H1 (cell line): ENCODE measurements at regions not wholly inside any gene's neighbourhood (a gene's known extent, or its start where the extent isn't known, plus 50 kb on each side); places are given as distances from the start of the nearest gene placed in this dataset.
A peak's percentile ranks its signal among the peaks of the same experiment; 100 is the strongest.

Source experiments
- CTCF ChIA-PET: fragments of 300-600 bp; sonication (Branson Sonifier 250); formaldehyde crosslinking; loops from one replicate; lab custom pipeline; 2021; ENCODE audit not compliant: partially characterized antibody; lab: Charles Lee
- POLR2A ChIA-PET: fragments of 300-600 bp; sonication (Branson Sonifier 250); formaldehyde crosslinking; loops from one replicate; lab custom pipeline; 2021; ENCODE audit warnings: inconsistent platforms; ENCODE audit not compliant: partially characterized antibody; lab: Charles Lee
- DNase-seq, 2 experiments: peaks; one replicate each; pipeline versions ENCODE4 v3.0.0 to v3.0.0-alpha.2; 2010 to 2022; ENCODE audit warnings: low spot score in 2 of 2, low read depth in 1 of 2, mixed read lengths in 1 of 2
- FAIRE-seq: peaks from 2 replicates; lab custom pipeline; 2011; peaks lifted over from hg19 to GRCh38; lab: Jason Lieb, UNC
- H2AFZ ChIP-seq: 2 replicates; pipeline ENCODE4 v1.8.1; 2012; ENCODE audit warnings: low read length, inconsistent platforms
- H2AK5ac ChIP-seq: 2 replicates; pipeline ENCODE4 v1.6.1; 2013; ENCODE audit warnings: low read depth, low read length
- H2BK120ac ChIP-seq: replicated peaks from 2 replicates; pipeline ENCODE3; 2013; ENCODE audit warnings: low read depth, low read length, inconsistent platforms
- H2BK12ac ChIP-seq: 2 replicates; pipeline ENCODE4 v1.6.1; 2013; ENCODE audit warnings: low read depth, low read length
- H2BK15ac ChIP-seq: 2 replicates; pipeline ENCODE4 v1.6.1; 2013; ENCODE audit warnings: low read length
- H2BK20ac ChIP-seq: 2 replicates; pipeline ENCODE4 v1.6.1; 2013; ENCODE audit warnings: low read length
- H2BK5ac ChIP-seq: 2 replicates; pipeline ENCODE4 v1.6.1; 2013; ENCODE audit warnings: low read depth, low read length
- H3K14ac ChIP-seq: 2 replicates; pipeline ENCODE4 v1.6.1; 2013; ENCODE audit warnings: inconsistent platforms; ENCODE audit not compliant: insufficient read length
- H3K18ac ChIP-seq: 2 replicates; pipeline ENCODE4 v1.6.1; 2013; ENCODE audit warnings: low read length; ENCODE audit errors: extremely low read depth
- H3K23ac ChIP-seq: 2 replicates; pipeline ENCODE4 v1.6.1; 2013; ENCODE audit warnings: inconsistent platforms; ENCODE audit not compliant: insufficient read length
- H3K23me2 ChIP-seq: 2 replicates; pipeline ENCODE4 v1.6.1; 2013; ENCODE audit warnings: low read depth, low read length
- H3K27ac ChIP-seq: 2 replicates; pipeline ENCODE4 v1.6.1; 2011; ENCODE audit warnings: low read depth, low read length, inconsistent platforms
- H3K27me3 ChIP-seq, 4 experiments: replicated peaks in 1 of 4; 1 replicate in 1 of 4; 2 replicates in 3 of 4; pipeline versions ENCODE4 v1.6.1 to v1.8.1; 2011 to 2013; ENCODE audit warnings: low read length in 3 of 4, mild to moderate bottlenecking in 3 of 4, inconsistent platforms in 2 of 4, mixed read lengths in 2 of 4, moderate library complexity in 1 of 4; ENCODE audit not compliant: control insufficient read depth in 3 of 4, insufficient read depth in 3 of 4; ENCODE audit errors: extremely low read depth in 1 of 4
- H3K36me3 ChIP-seq, 4 experiments: 2 replicates each; pipeline versions ENCODE4 v1.6.1 to v1.8.1; 2011 to 2013; ENCODE audit warnings: mild to moderate bottlenecking in 4 of 4, low read length in 3 of 4, moderate library complexity in 2 of 4, control low read depth in 1 of 4, inconsistent platforms in 1 of 4; ENCODE audit not compliant: insufficient read depth in 4 of 4, control insufficient read depth in 2 of 4
- H3K4ac ChIP-seq: replicated peaks from 2 replicates; pipeline ENCODE3; 2013; ENCODE audit warnings: low read length, low read depth, mixed read lengths, inconsistent platforms; ENCODE audit not compliant: insufficient read length
- H3K4me1 ChIP-seq, 4 experiments: replicated peaks in 1 of 4; 1 replicate in 1 of 4; 2 replicates in 3 of 4; pipeline versions ENCODE4 v1.6.1 to v1.8.1; 2011 to 2013; ENCODE audit warnings: low read length in 3 of 4, inconsistent platforms in 2 of 4, mixed read lengths in 1 of 4; ENCODE audit not compliant: insufficient read depth in 4 of 4, control insufficient read depth in 3 of 4
- H3K4me2 ChIP-seq, 2 experiments: 2 replicates each; pipeline versions ENCODE4 v1.6.1 to v1.8.1; 2011 to 2013; ENCODE audit warnings: low read depth in 2 of 2, low read length in 2 of 2, control low read depth in 1 of 2, inconsistent platforms in 1 of 2, mild to moderate bottlenecking in 1 of 2; ENCODE audit not compliant: insufficient read depth in 1 of 2
- H3K4me3 ChIP-seq, 4 experiments: fragments of 200-600, 300-600 bp in 1 of 4; sonication (generic), shearing (Covaris generic), sonication (Bioruptor Twin) in 1 of 4; 2 replicates each; pipeline versions ENCODE4 v1.5.1 to v1.8.1; 2011 to 2016; ENCODE audit warnings: low read length in 4 of 4, low read depth in 3 of 4, control low read depth in 2 of 4, inconsistent platforms in 2 of 4, mild to moderate bottlenecking in 2 of 4, mixed read lengths in 1 of 4, moderate library complexity in 1 of 4; ENCODE audit not compliant: insufficient read depth in 2 of 4; ENCODE audit errors: extremely low read depth in 1 of 4
- H3K56ac ChIP-seq: replicated peaks from 2 replicates; pipeline ENCODE3; 2013; ENCODE audit warnings: low read depth, mild to moderate bottlenecking, mixed read lengths, low read length, inconsistent platforms; ENCODE audit not compliant: insufficient read length
- H3K79me1 ChIP-seq: 2 replicates; pipeline ENCODE4 v1.6.1; 2013; ENCODE audit warnings: low read depth, low read length, control low read depth
- H3K79me2 ChIP-seq, 2 experiments: 2 replicates each; pipeline versions ENCODE4 v1.6.1 to v1.8.1; 2012 to 2013; ENCODE audit warnings: low read length in 2 of 2, mild to moderate bottlenecking in 2 of 2, inconsistent platforms in 1 of 2; ENCODE audit not compliant: insufficient read depth in 2 of 2, control insufficient read depth in 1 of 2
- H3K9ac ChIP-seq, 4 experiments: replicated peaks in 1 of 4; 1 replicate in 1 of 4; 2 replicates in 3 of 4; pipeline versions ENCODE4 v1.6.1 to v1.8.1; 2011 to 2013; ENCODE audit warnings: low read depth in 3 of 4, low read length in 3 of 4, control low read depth in 2 of 4, mild to moderate bottlenecking in 2 of 4, moderate library complexity in 2 of 4, inconsistent platforms in 1 of 4; ENCODE audit errors: extremely low read depth in 1 of 4
- H3K9me3 ChIP-seq, 2 experiments: 2 replicates each; pipeline versions ENCODE4 v1.6.1 to v1.8.1; 2012 to 2013; ENCODE audit warnings: mild to moderate bottlenecking in 2 of 2, moderate library complexity in 2 of 2, control low read depth in 1 of 2, inconsistent platforms in 1 of 2, low read depth in 1 of 2, low read length in 1 of 2, mixed read lengths in 1 of 2; ENCODE audit not compliant: insufficient read depth in 2 of 2
- H4K20me1 ChIP-seq, 2 experiments: replicated peaks in 1 of 2; 2 replicates each; pipeline versions ENCODE3 to v1.8.1; 2011 to 2013; ENCODE audit warnings: inconsistent platforms in 2 of 2, low read length in 2 of 2, mild to moderate bottlenecking in 1 of 2; ENCODE audit not compliant: insufficient read depth in 2 of 2, control insufficient read depth in 1 of 2
- H4K5ac ChIP-seq: 2 replicates; pipeline ENCODE4 v1.6.1; 2013; ENCODE audit warnings: low read length, low read depth, mixed read lengths, inconsistent platforms; ENCODE audit not compliant: insufficient read length
- H4K8ac ChIP-seq: 2 replicates; pipeline ENCODE4 v1.8.0; 2013; ENCODE audit warnings: mild to moderate bottlenecking, moderate library complexity, low read length, inconsistent platforms; ENCODE audit not compliant: insufficient read depth; ENCODE audit errors: extremely low read depth
- H4K91ac ChIP-seq: replicated peaks from 2 replicates; pipeline ENCODE3; 2013; ENCODE audit warnings: low read length, mixed read lengths, inconsistent platforms; ENCODE audit not compliant: insufficient read length
- CHD2 ChIP-seq: IDR thresholded peaks from 2 replicates; pipeline ENCODE4 v1.6.1; 2012; ENCODE audit warnings: low read length, improper control_type of control experiment
- RAD21 ChIP-seq, 2 experiments: IDR thresholded peaks in 1 of 2; conservative IDR thresholded peaks in 1 of 2; 2 replicates each; pipeline ENCODE4 v1.6.1; 2011; ENCODE audit warnings: low read depth in 2 of 2, low read length in 2 of 2, improper control_type of control experiment in 1 of 2, inconsistent platforms in 1 of 2, mild to moderate bottlenecking in 1 of 2, moderate library complexity in 1 of 2
- RFX5 ChIP-seq: IDR thresholded peaks from 2 replicates; pipeline ENCODE4 v1.6.1; 2011; ENCODE audit warnings: low read depth, low read length, improper control_type of control experiment, borderline replicate concordance
- SRF ChIP-seq: IDR thresholded peaks from 2 replicates; pipeline ENCODE4 v1.6.1; 2011; ENCODE audit warnings: mild to moderate bottlenecking, low read depth, low read length, moderate library complexity
- YY1 ChIP-seq: IDR thresholded peaks from 2 replicates; pipeline ENCODE4 v1.6.1; 2011; ENCODE audit warnings: low read depth, mild to moderate bottlenecking, low read length
- ZNF274 ChIP-seq: IDR thresholded peaks from 2 replicates; pipeline ENCODE4 v1.7.0; 2012; ENCODE audit warnings: low read length, borderline replicate concordance; ENCODE audit errors: extremely low read depth
- WGBS, 2 experiments: shearing (Covaris generic) in 1 of 2; methylation state at CpG; one replicate each; pipeline versions ENCODE4 v1.1.6 to v1.1.7; 2013 to 2015; ENCODE audit warnings: low lambda C conversion rate in 2 of 2, mixed read lengths in 2 of 2, inconsistent platforms in 1 of 2, low coverage in 1 of 2, missing lambda C conversion rate in 1 of 2; ENCODE audit not compliant: insufficient replicate concordance in 2 of 2, insufficient coverage in 1 of 2, insufficient read length in 1 of 2; ENCODE audit errors: extremely low coverage in 1 of 2, missing lambda C conversion rate in 1 of 2; 5-methylcytosine and 5-hydroxymethylcytosine counted together
- TF ChIP-seq, protein P1 (sequence below), 3 experiments: IDR thresholded peaks; 1 replicate in 2 of 3; 2 replicates in 1 of 3; pipeline versions ENCODE4 v1.5.1 to v1.6.1; 2011; ENCODE audit warnings: low read length in 3 of 3, mild to moderate bottlenecking in 3 of 3, inconsistent platforms in 2 of 3, low read depth in 1 of 3, moderate library complexity in 1 of 3; ENCODE audit not compliant: insufficient read depth in 1 of 3; ENCODE audit errors: control extremely low read depth in 1 of 3

- no peak overlapping the region for H2BK5ac ChIP-seq
- H3K23me2 ChIP-seq, result no peaks in the 10 kb centered on the region
- no peaks in the 10 kb centered on the region for H3K36me3 ChIP-seq
- no peak overlapping the region for H4K5ac ChIP-seq
- no peak overlapping the region for H3K27ac ChIP-seq
- no peak overlapping the region for H2BK120ac ChIP-seq
- H4K91ac ChIP-seq, result no peak overlapping the region
- ChIA-PET CTCF (interaction anchor here (0.6 to 4.5 kb wide), 17 partner anchors 9 to 657 kb away, joined by 3 to 18 read pairs (median 5); no protein-coding TSS in a partner anchor), POLR2A (no interaction called here)
- no peaks in the 10 kb centered on the region for H4K20me1 ChIP-seq
- no peak overlapping the region for H3K56ac ChIP-seq
- no peak overlapping the region for H3K4ac ChIP-seq
- no peak overlapping the region for H3K23ac ChIP-seq
- TF ChIP-seq, protein P1, sequence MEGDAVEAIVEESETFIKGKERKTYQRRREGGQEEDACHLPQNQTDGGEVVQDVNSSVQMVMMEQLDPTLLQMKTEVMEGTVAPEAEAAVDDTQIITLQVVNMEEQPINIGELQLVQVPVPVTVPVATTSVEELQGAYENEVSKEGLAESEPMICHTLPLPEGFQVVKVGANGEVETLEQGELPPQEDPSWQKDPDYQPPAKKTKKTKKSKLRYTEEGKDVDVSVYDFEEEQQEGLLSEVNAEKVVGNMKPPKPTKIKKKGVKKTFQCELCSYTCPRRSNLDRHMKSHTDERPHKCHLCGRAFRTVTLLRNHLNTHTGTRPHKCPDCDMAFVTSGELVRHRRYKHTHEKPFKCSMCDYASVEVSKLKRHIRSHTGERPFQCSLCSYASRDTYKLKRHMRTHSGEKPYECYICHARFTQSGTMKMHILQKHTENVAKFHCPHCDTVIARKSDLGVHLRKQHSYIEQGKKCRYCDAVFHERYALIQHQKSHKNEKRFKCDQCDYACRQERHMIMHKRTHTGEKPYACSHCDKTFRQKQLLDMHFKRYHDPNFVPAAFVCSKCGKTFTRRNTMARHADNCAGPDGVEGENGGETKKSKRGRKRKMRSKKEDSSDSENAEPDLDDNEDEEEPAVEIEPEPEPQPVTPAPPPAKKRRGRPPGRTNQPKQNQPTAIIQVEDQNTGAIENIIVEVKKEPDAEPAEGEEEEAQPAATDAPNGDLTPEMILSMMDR (IDR thresholded peaks at IDR 0.05; ENCODE audit: control extremely low read depth in 1 of 3, insufficient read depth in 1 of 3, low read depth in 1 of 3, low read length in 3 of 3), result peak in 2 of 3 experiments; percentile 48 to 52; a peak in 3 of 4 replicates
- peak; percentile 32 to 55 for TF ChIP-seq RAD21 (IDR thresholded peaks at IDR 0.05 in 1 of 2, conservative IDR thresholded peaks at IDR 0.05 in 1 of 2; ENCODE audit: low read depth in 2 of 2, low read length in 2 of 2)
- no peak for TF ChIP-seq ZNF274
- TF ChIP-seq CHD2, result no peak
- no peak for TF ChIP-seq SRF
- TF ChIP-seq YY1, result no peak
- no peak for TF ChIP-seq RFX5
- no peaks in the 10 kb centered on the region for H3K79me2 ChIP-seq
- H2BK20ac ChIP-seq, result no peak overlapping the region
- no peak overlapping the region for H3K4me3 ChIP-seq
- no peak overlapping the region for H3K18ac ChIP-seq
- 80% methylated on average over 4 of the region's 4 CpGs; no CpG with 5 or more reads in 1 of the 2 experiments for WGBS, 2 experiments
- peaks cover 0 to 4% of the 10 kb centered on the region in 2 experiments; a peak in 1 of 4 replicates for H3K9me3 ChIP-seq
- no peak overlapping the region for H3K4me2 ChIP-seq
- DNase-seq, result no peak
- peak overlapping the region; percentile 85 for H2AFZ ChIP-seq
- H2BK12ac ChIP-seq, result no peak overlapping the region
- no peak for FAIRE-seq
- peak overlapping the region; percentile 35; the same call in 1 of the 2 replicates for H4K8ac ChIP-seq
- no peak overlapping the region for H2BK15ac ChIP-seq
- no peaks in the 10 kb centered on the region for H3K4me1 ChIP-seq
- H3K14ac ChIP-seq, result no peak overlapping the region
- no peaks in the 10 kb centered on the region for H3K27me3 ChIP-seq
- no peak overlapping the region; a peak in 1 of 7 replicates for H3K9ac ChIP-seq
- H2AK5ac ChIP-seq, result no peak overlapping the region
- no peaks in the 10 kb centered on the region for H3K79me1 ChIP-seq
Observed at GRCh38 chr21:15520811-15521643, 208.8 kb upstream of the USP25 start.
